ENCODE measurements at regions not wholly inside any gene's neighbourhood (a gene's known extent, or its start where the extent isn't known, plus 50 kb on each side); places are given as distances from the start of the nearest gene placed in this dataset.

DNA sequence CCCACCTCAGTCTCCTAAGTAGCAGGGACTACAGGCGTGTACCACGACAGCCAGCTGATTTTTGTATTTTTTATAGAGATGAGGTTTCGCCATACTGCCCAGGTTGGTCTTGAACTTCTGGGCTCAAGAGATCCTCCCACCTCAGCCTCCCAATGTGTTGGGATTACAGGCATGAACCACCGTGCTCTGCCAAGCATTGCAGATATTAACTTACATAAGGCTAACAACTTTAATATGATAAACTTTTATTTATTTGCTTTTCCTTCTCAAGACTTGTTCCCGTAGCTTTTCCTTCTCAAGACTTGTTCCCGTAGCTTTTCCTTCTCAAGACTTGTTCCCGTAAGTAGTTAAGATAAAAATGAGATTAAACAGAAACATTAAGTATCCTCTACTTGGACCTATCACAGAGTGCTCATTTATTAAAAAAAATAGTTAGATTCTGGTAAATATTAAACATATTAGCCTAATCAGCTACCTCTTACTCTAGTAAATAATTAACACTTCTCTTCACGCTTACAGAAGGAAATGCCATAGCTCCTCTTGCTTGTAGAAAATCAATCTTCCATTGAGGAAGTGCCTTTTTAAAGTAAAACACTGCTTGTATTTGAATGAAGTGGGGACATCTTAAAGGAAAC, 157.7 kb upstream of the KITLG start:
- TF ChIP-seq CTCF (conservative IDR thresholded peaks at IDR 0.05) (no peak), EZH2 (IDR thresholded peaks at IDR 0.05; ENCODE audit: low read depth) (no peak)
